B cell (primary cell): ENCODE measurements at regions not wholly inside any gene's neighbourhood (a gene's known extent, or its start where the extent isn't known, plus 50 kb on each side); places are given as distances from the start of the nearest gene placed in this dataset.

Experiments used
- EZH2 ChIP-seq: IDR thresholded peaks from 2 replicates; pipeline ENCODE4 v1.6.1; 2012; ENCODE audit warnings: borderline replicate concordance, low read depth, mild to moderate bottlenecking, moderate library complexity, low read length; ENCODE audit not compliant: insufficient read depth, poor library complexity, severe bottlenecking
- TF ChIP-seq, protein P1 (sequence below): fragments of 200-600 bp; IDR thresholded peaks from one replicate; pipeline ENCODE4 v1.8.0; 2022; ENCODE audit warnings: antibody characterized with exemption, mild to moderate bottlenecking

DNA sequence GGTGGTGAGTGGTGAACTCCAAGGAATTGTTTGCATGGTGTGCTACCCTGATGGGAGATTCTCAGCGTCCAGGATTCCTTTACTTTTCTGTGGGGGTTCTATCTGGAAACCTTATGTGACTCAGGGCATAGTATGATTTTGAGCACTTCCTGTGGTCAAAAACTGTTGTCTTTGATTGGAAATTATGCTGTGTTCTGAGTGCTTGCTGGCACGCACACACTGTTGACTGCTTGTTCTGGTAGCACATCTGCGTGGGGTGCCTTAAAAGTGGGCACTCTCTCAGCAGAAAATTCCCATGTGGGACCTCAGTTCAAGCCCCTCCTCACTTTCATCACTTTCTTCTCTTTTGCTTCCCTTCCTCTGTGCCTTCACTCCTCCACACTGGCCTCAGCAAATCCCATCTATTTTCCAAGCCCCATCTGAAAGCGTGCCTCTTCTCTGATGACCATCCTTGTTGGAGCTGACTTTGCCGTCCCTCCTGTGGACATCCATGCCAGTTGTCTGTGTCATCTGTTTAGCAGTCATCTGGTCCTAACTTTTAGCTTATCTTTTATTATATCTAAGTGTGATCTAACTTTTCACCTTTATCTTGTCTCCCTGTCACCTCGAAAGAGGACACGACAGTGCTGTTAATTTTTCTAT lies 56.4 kb upstream of the NPAS1 start:
- TF ChIP-seq, protein P1, sequence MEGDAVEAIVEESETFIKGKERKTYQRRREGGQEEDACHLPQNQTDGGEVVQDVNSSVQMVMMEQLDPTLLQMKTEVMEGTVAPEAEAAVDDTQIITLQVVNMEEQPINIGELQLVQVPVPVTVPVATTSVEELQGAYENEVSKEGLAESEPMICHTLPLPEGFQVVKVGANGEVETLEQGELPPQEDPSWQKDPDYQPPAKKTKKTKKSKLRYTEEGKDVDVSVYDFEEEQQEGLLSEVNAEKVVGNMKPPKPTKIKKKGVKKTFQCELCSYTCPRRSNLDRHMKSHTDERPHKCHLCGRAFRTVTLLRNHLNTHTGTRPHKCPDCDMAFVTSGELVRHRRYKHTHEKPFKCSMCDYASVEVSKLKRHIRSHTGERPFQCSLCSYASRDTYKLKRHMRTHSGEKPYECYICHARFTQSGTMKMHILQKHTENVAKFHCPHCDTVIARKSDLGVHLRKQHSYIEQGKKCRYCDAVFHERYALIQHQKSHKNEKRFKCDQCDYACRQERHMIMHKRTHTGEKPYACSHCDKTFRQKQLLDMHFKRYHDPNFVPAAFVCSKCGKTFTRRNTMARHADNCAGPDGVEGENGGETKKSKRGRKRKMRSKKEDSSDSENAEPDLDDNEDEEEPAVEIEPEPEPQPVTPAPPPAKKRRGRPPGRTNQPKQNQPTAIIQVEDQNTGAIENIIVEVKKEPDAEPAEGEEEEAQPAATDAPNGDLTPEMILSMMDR: no peak
- TF ChIP-seq EZH2: no peak
